ENCODE measurements at regions not wholly inside any gene's neighbourhood (a gene's known extent, or its start where the extent isn't known, plus 50 kb on each side); places are given as distances from the start of the nearest gene placed in this dataset.

DNA sequence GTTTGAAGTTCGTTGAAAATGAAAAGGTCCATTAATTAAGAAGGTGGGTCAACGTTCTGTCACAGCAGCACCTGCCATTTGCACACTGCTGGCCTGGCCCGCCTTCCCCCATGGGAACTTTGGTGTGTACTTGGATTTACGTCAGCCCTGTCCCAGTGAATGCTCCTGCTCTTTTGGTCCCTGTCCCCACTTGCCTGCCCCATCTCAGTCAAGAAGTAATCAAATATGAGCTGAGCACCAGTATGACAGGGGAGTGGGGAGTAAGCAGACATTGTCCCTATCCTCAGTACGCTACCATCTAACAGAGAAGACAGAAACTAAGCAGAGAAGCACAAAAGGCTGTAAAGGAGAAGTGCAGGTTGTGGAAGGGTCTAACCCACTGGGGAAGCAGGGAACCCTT is 65.1 kb downstream of the SLC4A3 start:
- DNase-seq (ENCODE audit: low read depth) = no peak
- H3K4me3 ChIP-seq (ENCODE audit: low read depth, low read length) = no peak overlapping the region
- TF ChIP-seq, protein P1, sequence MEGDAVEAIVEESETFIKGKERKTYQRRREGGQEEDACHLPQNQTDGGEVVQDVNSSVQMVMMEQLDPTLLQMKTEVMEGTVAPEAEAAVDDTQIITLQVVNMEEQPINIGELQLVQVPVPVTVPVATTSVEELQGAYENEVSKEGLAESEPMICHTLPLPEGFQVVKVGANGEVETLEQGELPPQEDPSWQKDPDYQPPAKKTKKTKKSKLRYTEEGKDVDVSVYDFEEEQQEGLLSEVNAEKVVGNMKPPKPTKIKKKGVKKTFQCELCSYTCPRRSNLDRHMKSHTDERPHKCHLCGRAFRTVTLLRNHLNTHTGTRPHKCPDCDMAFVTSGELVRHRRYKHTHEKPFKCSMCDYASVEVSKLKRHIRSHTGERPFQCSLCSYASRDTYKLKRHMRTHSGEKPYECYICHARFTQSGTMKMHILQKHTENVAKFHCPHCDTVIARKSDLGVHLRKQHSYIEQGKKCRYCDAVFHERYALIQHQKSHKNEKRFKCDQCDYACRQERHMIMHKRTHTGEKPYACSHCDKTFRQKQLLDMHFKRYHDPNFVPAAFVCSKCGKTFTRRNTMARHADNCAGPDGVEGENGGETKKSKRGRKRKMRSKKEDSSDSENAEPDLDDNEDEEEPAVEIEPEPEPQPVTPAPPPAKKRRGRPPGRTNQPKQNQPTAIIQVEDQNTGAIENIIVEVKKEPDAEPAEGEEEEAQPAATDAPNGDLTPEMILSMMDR (conservative IDR thresholded peaks at IDR 0.05; ENCODE audit: low read depth, low read length) = no peak

DNA sequence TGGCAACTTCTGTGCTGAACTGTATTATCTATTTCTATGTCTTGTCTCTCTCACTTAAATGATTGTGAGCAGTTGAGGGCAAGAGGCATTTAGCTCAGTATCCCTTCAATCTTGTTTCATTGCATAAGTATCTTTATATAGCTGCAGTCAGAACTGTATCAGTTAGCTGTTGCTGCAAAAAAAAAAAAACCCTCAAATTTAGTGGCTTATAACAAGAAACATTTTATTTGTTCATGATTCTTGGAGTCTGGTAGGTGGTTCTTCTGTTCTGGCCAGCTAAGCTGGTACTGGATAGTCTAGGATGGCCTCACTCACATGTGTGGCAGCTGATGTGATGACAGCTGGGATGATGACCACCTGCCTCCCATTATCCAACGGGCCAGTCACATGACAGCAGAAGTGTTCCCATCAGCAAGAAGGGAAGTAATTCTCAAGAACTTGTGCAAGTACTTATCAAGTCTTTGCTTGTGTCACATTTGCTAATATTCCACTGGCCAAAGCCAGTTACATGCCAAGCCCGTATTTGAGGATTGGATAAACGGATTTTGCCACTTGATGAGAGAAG is 67.8 kb downstream of the SLC4A3 start:
- H3K4me3 ChIP-seq (ENCODE audit: low read depth, low read length) = no peak overlapping the region
- TF ChIP-seq, protein P1 (conservative IDR thresholded peaks at IDR 0.05; ENCODE audit: low read depth, low read length) = no peak
- DNase-seq (ENCODE audit: low read depth) = no peak

DNA sequence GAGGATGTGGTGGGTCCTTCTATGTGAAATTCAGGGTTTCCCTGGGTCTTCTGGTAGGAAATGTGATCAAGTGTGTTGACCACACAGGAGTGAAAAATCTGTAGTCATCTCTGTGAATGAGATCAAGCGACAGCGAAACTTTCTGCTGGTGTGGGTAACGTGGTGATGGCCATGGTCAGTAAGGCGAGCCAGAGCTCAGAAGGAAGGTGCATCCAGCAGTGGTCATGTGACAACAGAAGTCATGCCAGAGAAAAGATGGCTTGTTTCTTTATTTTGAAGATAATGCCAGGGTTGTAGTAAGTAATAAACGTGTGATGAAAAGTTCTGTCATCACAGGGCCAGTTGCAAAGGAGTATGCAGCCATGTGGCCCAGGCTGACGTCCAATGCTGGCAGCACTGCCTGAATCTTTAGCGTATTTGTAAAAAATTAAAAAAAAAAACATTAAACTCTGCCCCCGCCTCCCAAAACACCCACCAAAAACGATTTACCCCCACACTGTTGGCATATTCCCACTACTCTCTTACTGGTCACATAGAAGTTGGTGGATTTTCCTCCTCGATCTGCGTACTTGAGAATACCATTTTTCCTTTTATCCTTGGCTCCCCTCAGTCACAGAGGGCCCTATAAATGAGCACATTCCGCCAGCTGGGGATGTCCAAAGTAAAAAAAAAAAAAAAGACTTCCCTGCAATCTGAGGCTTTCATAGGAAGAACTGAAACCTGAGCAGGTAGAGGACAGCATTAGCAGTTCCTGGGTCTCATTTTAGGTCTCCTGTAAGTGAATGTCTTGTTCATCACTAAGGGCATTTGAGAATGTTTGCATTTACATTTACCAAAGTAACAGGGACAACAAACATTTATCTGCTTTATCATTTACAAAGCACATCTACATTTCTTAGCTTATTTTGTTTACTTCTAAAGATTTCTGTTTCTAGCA is 70.6 kb downstream of the SLC4A3 start:
- no peak for DNase-seq (ENCODE audit: low read depth)
- TF ChIP-seq, protein P1 (conservative IDR thresholded peaks at IDR 0.05; ENCODE audit: low read depth, low read length) = no peak
- no peak overlapping the region for H3K4me3 ChIP-seq (ENCODE audit: low read depth, low read length)

DNA sequence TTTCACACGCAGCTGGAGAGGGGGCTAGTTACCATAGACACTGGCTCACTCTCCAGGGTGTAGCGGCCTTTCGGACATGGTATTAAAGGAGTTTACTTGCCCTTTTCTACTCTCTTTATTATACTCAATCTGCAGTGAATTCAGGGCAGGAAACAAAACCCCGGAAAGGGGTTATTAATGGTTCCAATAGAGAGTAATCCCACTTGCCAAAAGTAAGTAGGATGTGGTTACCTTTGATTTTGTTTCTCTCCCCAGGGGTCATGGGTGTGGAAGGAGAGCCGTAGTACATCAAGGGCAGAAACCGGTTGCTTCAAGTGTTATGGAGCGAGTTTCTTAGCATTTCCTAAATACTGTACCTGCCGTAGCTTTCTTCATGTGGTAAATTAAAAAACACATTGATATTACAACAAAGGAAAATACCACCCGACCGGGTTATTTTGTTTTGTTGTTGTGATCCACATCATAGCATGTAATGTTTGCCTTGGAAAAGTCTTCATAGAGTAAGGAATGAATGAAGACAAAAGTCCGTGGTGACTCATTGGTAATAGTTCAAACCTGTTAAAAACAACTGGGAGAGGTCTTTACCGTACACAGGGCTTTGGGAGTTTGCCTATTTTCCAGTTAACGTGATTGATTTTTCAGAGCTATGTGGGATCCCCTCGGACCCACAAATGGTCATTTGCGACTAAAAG is 71.5 kb downstream of the SLC4A3 start:
- DNase-seq (ENCODE audit: low read depth) = no peak
- TF ChIP-seq, protein P1 (conservative IDR thresholded peaks at IDR 0.05; ENCODE audit: low read depth, low read length) = no peak
- no peak overlapping the region for H3K4me3 ChIP-seq (ENCODE audit: low read depth, low read length)

DNA sequence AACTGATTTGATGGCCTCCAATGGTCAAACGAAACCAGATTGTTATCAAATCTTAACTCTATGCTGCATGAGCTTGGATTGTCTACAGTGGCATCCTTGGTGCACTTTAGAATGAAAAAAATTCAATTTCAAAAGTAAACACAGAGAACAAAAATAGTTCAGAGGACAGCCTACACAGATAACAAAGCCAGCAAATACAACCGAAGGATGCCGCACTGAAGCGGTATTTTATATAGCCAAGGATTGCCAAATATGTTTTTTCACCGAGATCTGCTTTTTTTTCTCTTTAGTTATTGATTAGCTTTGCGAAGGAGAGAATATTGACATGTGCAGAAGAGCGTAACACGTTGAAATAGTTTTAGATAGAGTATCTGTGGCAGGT is 72.0 kb downstream of the SLC4A3 start:
- no peak overlapping the region for H3K4me3 ChIP-seq (ENCODE audit: low read depth, low read length)
- TF ChIP-seq, protein P1 (conservative IDR thresholded peaks at IDR 0.05; ENCODE audit: low read depth, low read length) = no peak

DNA sequence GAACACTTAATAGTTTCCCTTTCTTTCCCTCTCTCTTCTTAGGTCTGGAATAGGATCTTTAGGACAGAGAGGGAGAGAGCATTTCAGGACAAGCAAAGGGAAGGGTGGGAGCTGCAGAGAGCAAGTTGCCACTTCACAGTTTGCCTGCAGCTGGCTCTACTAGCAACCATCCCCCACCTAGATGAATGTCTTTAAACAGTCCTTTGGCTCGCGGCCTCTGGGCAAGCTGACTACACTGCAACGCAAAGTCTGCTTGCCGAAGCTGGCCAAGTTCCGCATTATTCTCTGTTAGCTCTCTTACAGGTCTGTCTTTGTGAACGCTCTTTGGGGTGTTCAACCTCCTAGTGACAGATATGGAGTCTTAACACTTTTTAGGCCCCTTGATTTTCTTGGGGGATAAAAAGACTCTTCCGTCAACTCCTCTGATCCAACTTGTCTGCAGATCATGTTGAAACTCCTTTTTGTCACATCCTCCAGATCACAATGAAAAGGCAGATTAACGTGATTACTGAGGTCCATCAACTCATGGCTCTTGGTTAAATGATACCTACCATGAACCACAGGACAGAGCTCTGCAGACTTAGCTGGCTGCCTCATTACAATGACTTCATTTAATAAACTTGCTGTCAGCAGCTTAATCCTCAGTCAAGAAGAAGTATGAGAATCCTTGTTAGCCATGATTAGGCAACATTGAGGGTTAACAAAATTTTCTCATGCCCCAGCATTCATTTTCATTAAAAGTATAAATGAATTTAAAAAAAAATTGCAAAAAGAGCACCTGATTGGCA is 74.6 kb downstream of the SLC4A3 start:
- no peak for DNase-seq (ENCODE audit: low read depth)
- H3K4me3 ChIP-seq (ENCODE audit: low read depth, low read length) = no peak overlapping the region
- TF ChIP-seq, protein P1 (conservative IDR thresholded peaks at IDR 0.05; ENCODE audit: low read depth, low read length) = no peak

More for the DNA sequence above, 72.0 kb downstream of the SLC4A3 start:
- no peak for DNase-seq (ENCODE audit: low read depth)
